Astrocyte (in vitro differentiated cells and primary cell): ENCODE measurements at regions not wholly inside any gene's neighbourhood (a gene's known extent, or its start where the extent isn't known, plus 50 kb on each side); places are given as distances from the start of the nearest gene placed in this dataset.
A peak's percentile ranks its signal among the peaks of the same experiment; 100 is the strongest.

Experiments
- DNase-seq: peaks from one replicate; pipeline ENCODE4 v3.0.0-alpha.2; 2010; ENCODE audit warnings: low read depth
- FAIRE-seq: peaks from 2 replicates; lab custom pipeline; 2011; peaks lifted over from hg19 to GRCh38; lab: Jason Lieb, UNC
- H2AFZ ChIP-seq: 2 replicates; pipeline ENCODE4 v1.6.0; 2012; ENCODE audit warnings: low read depth, low read length, inconsistent platforms
- H3K27ac ChIP-seq: 2 replicates; pipeline ENCODE4 v1.5.1; 2011; ENCODE audit warnings: low read depth, low read length, inconsistent platforms
- H3K27me3 ChIP-seq: 2 replicates; pipeline ENCODE4 v1.6.0; 2011; ENCODE audit warnings: low read length, inconsistent platforms; ENCODE audit not compliant: insufficient read depth
- H3K36me3 ChIP-seq: 2 replicates; pipeline ENCODE4 v1.5.1; 2011; ENCODE audit warnings: low read length, inconsistent platforms; ENCODE audit not compliant: insufficient read depth
- H3K4me1 ChIP-seq: 2 replicates; pipeline ENCODE4 v1.5.1; 2011; ENCODE audit warnings: low read length, inconsistent platforms; ENCODE audit not compliant: insufficient read depth
- H3K4me2 ChIP-seq: 2 replicates; pipeline ENCODE4 v1.6.0; 2012; ENCODE audit warnings: low read length, inconsistent platforms
- H3K4me3 ChIP-seq: 2 replicates; pipeline ENCODE4 v1.5.1; 2011; ENCODE audit warnings: low read depth, mild to moderate bottlenecking, low read length, inconsistent platforms; ENCODE audit not compliant: insufficient read depth
- H3K79me2 ChIP-seq: 2 replicates; pipeline ENCODE4 v1.6.0; 2012; ENCODE audit warnings: mild to moderate bottlenecking, low read length, inconsistent platforms; ENCODE audit not compliant: insufficient read depth
- H3K9ac ChIP-seq: 2 replicates; pipeline ENCODE4 v1.6.0; 2012; ENCODE audit warnings: mild to moderate bottlenecking, low read length, inconsistent platforms
- H3K9me3 ChIP-seq: 2 replicates; pipeline ENCODE4 v1.5.1; 2012; ENCODE audit warnings: low read depth, mild to moderate bottlenecking, low read length, inconsistent platforms; ENCODE audit not compliant: insufficient read depth
- H4K20me1 ChIP-seq: 2 replicates; pipeline ENCODE4 v1.6.0; 2012; ENCODE audit warnings: low read length, inconsistent platforms; ENCODE audit not compliant: insufficient read depth
- H3K27ac Mint-ChIP-seq: one replicate; pipeline ENCODE4 v1.8.0; 2021; ENCODE audit warnings: mild to moderate bottlenecking, mixed read lengths; ENCODE audit not compliant: unreplicated experiment
- H3K27me3 Mint-ChIP-seq: one replicate; pipeline ENCODE4 v1.8.0; 2021; ENCODE audit warnings: low read depth, mixed read lengths; ENCODE audit not compliant: unreplicated experiment
- H3K36me3 Mint-ChIP-seq: one replicate; pipeline ENCODE4 v1.8.0; 2021; ENCODE audit warnings: low read depth, mixed read lengths; ENCODE audit not compliant: unreplicated experiment
- H3K4me1 Mint-ChIP-seq: one replicate; pipeline ENCODE4 v1.8.0; 2021; ENCODE audit warnings: low read depth, mixed read lengths; ENCODE audit not compliant: unreplicated experiment
- H3K4me3 Mint-ChIP-seq: one replicate; pipeline ENCODE4 v1.8.0; 2021; ENCODE audit warnings: mild to moderate bottlenecking, moderate library complexity, mixed read lengths; ENCODE audit not compliant: unreplicated experiment
- H3K9me3 Mint-ChIP-seq: one replicate; pipeline ENCODE4 v1.8.0; 2021; ENCODE audit warnings: mild to moderate bottlenecking, mixed read lengths; ENCODE audit not compliant: unreplicated experiment
- CTCF ChIP-seq: IDR thresholded peaks from 2 replicates; pipeline ENCODE4 v1.5.1; 2011; ENCODE audit warnings: low read depth, mild to moderate bottlenecking, inconsistent platforms, low read length, moderate library complexity; ENCODE audit not compliant: insufficient read depth
- EZH2 ChIP-seq: IDR thresholded peaks from 2 replicates; pipeline ENCODE4 v1.6.1; 2012; ENCODE audit warnings: mild to moderate bottlenecking, low read length, inconsistent platforms; ENCODE audit not compliant: insufficient read depth

- Histone ChIP-seq H3K79me2 (no peaks in the 10 kb centered on the region), H3K4me1 (no peaks in the 10 kb centered on the region), H3K9me3 (no peaks in the 10 kb centered on the region), H3K4me2 (no peak overlapping the region), H2AFZ (no peak overlapping the region), H3K27ac (no peak overlapping the region), H3K4me3 (no peak overlapping the region), H3K9ac (no peak overlapping the region), H3K36me3 (no peaks in the 10 kb centered on the region), H3K27me3 (no peaks in the 10 kb centered on the region), H4K20me1 (no peaks in the 10 kb centered on the region)
- no peak for DNase-seq
- Mint-ChIP-seq H3K4me3 (no peak overlapping the region), H3K36me3 (no peaks in the 10 kb centered on the region), H3K27ac (no peak overlapping the region), H3K27me3 (no peaks in the 10 kb centered on the region), H3K4me1 (no peaks in the 10 kb centered on the region), H3K9me3 (no peaks in the 10 kb centered on the region)
- FAIRE-seq, result no peak
- TF ChIP-seq EZH2 (no peak), CTCF (no peak)
Measured at GRCh38 chr13:85879014-85879413, 79.8 kb upstream of the SLITRK6 start.

- Histone ChIP-seq H3K9me3 (no peaks in the 10 kb centered on the region), H3K9ac (no peak overlapping the region), H3K79me2 (no peaks in the 10 kb centered on the region), H3K27ac (no peak overlapping the region), H3K27me3 (no peaks in the 10 kb centered on the region), H3K4me1 (no peaks in the 10 kb centered on the region), H3K4me2 (no peak overlapping the region), H3K4me3 (no peak overlapping the region), H4K20me1 (no peaks in the 10 kb centered on the region), H2AFZ (no peak overlapping the region), H3K36me3 (no peaks in the 10 kb centered on the region)
- TF ChIP-seq CTCF (peak; percentile 38), EZH2 (no peak)
- Mint-ChIP-seq H3K4me1 (no peaks in the 10 kb centered on the region), H3K36me3 (no peaks in the 10 kb centered on the region), H3K27me3 (no peaks in the 10 kb centered on the region), H3K9me3 (no peaks in the 10 kb centered on the region), H3K4me3 (no peak overlapping the region), H3K27ac (no peak overlapping the region)
- FAIRE-seq (no peak), DNase-seq (peak; percentile 1)
Measured at GRCh38 chr13:85864963-85865530, 65.8 kb upstream of the SLITRK6 start.

GRCh38 chr13:85853901-85854663 is 54.9 kb upstream of the SLITRK6 start:
- H3K36me3 ChIP-seq, result no peaks in the 10 kb centered on the region
- no peak overlapping the region for H3K9ac ChIP-seq
- H3K79me2 ChIP-seq, result no peaks in the 10 kb centered on the region
- Mint-ChIP-seq H3K27me3 (no peaks in the 10 kb centered on the region), H3K4me3 (no peak overlapping the region), H3K27ac (no peak overlapping the region), H3K9me3 (peaks cover 12% of the 10 kb centered on the region), H3K36me3 (no peaks in the 10 kb centered on the region), H3K4me1 (no peaks in the 10 kb centered on the region)
- no peaks in the 10 kb centered on the region for H4K20me1 ChIP-seq
- no peak overlapping the region for H2AFZ ChIP-seq
- no peak overlapping the region for H3K4me2 ChIP-seq
- no peak overlapping the region for H3K4me3 ChIP-seq
- H3K4me1 ChIP-seq, result no peaks in the 10 kb centered on the region
- FAIRE-seq (no peak), DNase-seq (no peak)
- no peaks in the 10 kb centered on the region for H3K27me3 ChIP-seq
- H3K27ac ChIP-seq, result no peak overlapping the region
- TF ChIP-seq EZH2 (no peak), CTCF (no peak)
- H3K9me3 ChIP-seq, result peaks cover 4% of the 10 kb centered on the region
